GM12875 (cell line): ENCODE measurements at regions not wholly inside any gene's neighbourhood (a gene's known extent, or its start where the extent isn't known, plus 50 kb on each side); places are given as distances from the start of the nearest gene placed in this dataset.

Experiments
- H3K4me3 ChIP-seq: one replicate; pipeline ENCODE4 v1.5.1; 2011; ENCODE audit warnings: low read depth, low read length, control low read depth
- TF ChIP-seq, protein P1 (sequence below): IDR thresholded peaks from 2 replicates; pipeline ENCODE4 v1.5.1; 2011; ENCODE audit warnings: low read depth, mild to moderate bottlenecking, control low read depth, inconsistent platforms, low read length, moderate library complexity, borderline replicate concordance; ENCODE audit not compliant: insufficient read depth

DNA sequence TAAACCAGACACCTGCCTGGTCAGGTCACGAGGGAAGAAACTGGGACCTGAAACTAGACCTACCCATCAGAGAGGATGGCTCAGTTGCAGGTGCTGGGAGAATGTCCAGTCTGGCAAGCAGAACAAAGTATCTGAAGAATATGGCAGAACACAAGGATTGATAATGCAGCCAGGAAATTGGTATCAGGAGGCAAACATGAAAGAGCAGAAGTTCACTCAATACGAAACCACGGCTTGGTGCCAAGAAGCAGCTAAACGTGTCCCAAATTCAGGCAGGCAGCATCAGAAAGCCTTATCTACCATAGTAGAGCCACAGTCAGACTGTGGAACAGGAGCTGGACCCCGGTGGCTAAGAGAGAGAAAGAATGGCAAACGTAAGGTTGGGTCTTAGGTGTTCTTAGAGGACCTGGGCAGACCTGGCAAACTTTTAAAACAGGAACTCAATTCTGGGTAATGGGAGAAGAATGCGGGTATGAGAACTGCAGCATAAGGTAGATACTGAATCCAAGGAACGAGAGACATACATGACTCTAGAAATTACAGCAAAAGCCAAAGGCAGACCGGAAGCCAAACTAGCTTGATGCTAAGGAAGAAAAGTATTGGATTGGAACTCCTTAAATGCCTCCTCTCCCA, 169.0 kb upstream of the NECTIN3 start:
- TF ChIP-seq, protein P1, sequence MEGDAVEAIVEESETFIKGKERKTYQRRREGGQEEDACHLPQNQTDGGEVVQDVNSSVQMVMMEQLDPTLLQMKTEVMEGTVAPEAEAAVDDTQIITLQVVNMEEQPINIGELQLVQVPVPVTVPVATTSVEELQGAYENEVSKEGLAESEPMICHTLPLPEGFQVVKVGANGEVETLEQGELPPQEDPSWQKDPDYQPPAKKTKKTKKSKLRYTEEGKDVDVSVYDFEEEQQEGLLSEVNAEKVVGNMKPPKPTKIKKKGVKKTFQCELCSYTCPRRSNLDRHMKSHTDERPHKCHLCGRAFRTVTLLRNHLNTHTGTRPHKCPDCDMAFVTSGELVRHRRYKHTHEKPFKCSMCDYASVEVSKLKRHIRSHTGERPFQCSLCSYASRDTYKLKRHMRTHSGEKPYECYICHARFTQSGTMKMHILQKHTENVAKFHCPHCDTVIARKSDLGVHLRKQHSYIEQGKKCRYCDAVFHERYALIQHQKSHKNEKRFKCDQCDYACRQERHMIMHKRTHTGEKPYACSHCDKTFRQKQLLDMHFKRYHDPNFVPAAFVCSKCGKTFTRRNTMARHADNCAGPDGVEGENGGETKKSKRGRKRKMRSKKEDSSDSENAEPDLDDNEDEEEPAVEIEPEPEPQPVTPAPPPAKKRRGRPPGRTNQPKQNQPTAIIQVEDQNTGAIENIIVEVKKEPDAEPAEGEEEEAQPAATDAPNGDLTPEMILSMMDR: no peak
- H3K4me3 ChIP-seq: no peak overlapping the region

DNA sequence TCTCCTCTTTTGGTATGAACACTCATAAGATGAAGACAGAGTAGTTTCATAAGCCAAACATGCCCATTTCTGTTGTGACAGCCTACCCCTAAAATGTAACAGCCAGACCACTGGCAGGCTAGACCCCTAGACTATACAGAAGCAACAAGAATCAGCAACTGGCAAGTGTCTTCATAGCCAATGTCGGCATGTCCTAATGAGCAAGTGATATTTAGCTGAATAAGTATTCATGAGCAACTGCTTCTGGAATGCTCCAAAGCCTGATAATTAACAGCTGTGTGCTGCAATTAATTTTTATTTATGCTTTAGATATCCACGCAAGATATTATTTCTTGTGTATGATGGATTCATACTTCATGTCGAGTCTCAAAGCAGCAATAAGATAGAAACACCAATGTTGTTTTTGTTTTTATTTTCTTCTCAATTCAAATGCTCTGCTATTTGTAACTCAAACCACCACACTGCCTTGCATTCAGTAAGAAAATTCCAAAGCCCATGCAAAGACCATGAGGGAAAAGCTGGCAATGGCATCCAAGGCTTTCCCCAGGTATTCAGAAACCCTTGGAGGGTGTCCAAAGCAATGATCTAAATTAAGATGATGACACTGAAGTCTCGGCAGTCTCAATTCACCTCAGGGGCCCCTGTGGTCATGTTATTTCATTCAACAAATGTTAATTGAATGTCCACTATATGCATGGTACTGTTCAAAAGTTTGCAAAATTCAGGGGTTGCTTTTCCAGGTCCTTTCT, 167.7 kb upstream of the NECTIN3 start:
- TF ChIP-seq, protein P1: no peak

DNA sequence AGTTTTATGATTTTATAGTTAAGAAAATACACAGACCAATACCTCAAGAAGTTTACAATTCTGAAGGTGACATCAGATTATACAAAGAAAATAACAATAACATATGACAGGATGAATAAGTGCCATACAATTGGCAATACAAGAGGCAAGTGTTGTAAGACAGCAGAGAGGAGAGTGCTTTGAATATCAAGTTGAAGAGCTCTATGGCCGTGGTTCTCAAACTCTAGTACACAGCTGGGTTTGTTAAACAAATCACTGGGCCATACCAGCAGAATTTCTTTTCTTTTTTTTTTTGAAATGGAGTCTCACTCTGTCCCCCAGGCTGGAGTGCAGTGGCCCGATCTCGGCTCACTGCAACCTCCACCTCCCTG, 167.1 kb upstream of the NECTIN3 start:
- TF ChIP-seq, protein P1: no peak
- no peak overlapping the region for H3K4me3 ChIP-seq

More for the DNA sequence above, 167.7 kb upstream of the NECTIN3 start:
- H3K4me3 ChIP-seq: no peak overlapping the region

DNA sequence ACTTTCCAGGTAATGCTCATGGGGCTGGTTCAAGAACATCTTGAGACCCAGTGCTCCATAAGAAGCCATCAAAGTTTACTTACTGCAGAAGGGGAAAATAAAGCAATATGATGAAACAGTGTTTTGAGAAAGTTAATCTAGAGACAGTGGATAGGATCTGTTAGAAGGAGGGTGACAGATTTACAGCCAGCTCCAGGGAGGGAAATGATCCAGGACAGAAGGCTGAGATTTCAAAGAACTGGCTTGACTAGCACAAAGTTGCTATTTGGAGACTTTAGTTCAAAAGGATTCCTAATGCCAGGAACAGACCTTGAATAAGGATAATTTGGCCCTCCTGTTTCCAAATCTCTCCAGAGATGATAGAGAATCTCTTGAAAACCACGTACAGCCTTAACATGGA, 166.5 kb upstream of the NECTIN3 start:
- TF ChIP-seq, protein P1: no peak
- no peak overlapping the region for H3K4me3 ChIP-seq

DNA sequence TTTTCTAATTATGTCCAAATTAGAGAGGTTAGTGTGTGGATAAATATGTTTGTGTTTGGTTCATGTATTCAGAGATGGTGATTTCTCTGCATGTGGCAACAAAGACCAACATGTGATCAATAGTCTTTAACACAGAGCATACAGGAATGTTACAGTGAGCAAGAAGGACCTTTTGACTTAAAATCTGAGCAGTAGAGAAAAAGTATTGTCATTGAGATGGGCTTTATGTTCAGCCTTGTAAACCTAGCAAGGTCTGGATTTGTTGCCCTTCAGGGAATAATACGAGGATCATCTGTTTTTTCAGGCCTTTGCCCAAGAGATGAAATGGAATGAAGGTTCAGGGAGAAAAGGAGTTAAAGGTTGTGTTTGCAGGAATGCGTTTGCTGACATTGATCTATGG, 161.8 kb upstream of the NECTIN3 start:
- no peak overlapping the region for H3K4me3 ChIP-seq
- TF ChIP-seq, protein P1: no peak

DNA sequence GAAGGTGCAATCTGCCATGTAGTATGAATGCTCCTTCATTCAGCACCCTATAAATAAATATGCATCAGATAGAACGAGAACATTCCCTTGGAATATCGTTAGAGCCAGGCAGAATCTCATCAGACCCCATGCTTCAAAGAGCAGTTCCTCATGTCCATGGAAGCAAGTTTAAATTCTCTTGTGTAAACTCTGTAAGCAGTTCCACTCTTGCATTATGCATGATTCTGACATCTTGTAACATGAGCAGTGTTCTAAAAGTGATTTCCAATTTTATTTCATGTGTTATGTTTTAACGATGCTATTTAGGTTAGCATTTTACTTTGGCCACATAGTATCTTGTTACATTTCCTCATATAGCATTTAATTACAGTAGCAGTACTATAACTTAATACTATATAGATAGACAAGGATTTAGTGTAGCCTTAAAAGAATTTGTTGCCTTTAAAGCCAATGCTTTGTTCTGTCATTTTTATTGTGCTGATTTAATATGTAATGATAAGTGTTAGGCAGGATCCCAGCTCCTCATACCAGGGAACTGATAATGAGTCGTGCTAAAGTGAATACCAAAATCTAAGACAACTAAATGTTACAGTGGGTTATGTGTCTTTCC, 161.2 kb upstream of the NECTIN3 start:
- H3K4me3 ChIP-seq: no peak overlapping the region
- TF ChIP-seq, protein P1: no peak
